BJ (cell line): ENCODE measurements at regions not wholly inside any gene's neighbourhood (a gene's known extent, or its start where the extent isn't known, plus 50 kb on each side); places are given as distances from the start of the nearest gene placed in this dataset.
"Not testable (repeated sequence)": the region's sequence is repeated elsewhere in the genome, so short reads cannot be mapped to it uniquely, and the experiment has no call there.

ENCODE experiments used
- CTCF ChIA-PET: fragments of 350-600 bp; formaldehyde crosslinking; extraction: SDS; loops from one replicate; lab custom pipeline; 2021; ENCODE audit warnings: antibody characterized with exemption, inconsistent platforms; lab: Yijun Ruan, JAX
- POLR2A ChIA-PET: fragments of 300-600 bp; sonication (Branson Sonifier 250); formaldehyde crosslinking; extraction: SDS; loops from one replicate; lab custom pipeline; 2021; ENCODE audit warnings: antibody characterized with exemption; lab: Charles Lee
- DNase-seq: peaks from one replicate; pipeline ENCODE4 v3.0.0-alpha.2; 2011; ENCODE audit warnings: low read depth
- H3K27me3 ChIP-seq: 2 replicates; pipeline ENCODE4 v1.6.0; 2011; ENCODE audit warnings: low read length; ENCODE audit not compliant: control insufficient read depth, insufficient read depth
- H3K36me3 ChIP-seq: 2 replicates; pipeline ENCODE4 v1.5.1; 2011; ENCODE audit warnings: low read length; ENCODE audit not compliant: control insufficient read depth, insufficient read depth
- H3K4me3 ChIP-seq: 2 replicates; pipeline ENCODE4 v1.5.1; 2011; ENCODE audit warnings: low read depth, mild to moderate bottlenecking, control low read depth, low read length
- TF ChIP-seq, protein P1 (sequence below): IDR thresholded peaks from 2 replicates; pipeline ENCODE4 v1.5.1; 2011; ENCODE audit warnings: low read depth, mild to moderate bottlenecking, control low read depth, inconsistent platforms, low read length, moderate library complexity; ENCODE audit not compliant: insufficient read depth

DNA sequence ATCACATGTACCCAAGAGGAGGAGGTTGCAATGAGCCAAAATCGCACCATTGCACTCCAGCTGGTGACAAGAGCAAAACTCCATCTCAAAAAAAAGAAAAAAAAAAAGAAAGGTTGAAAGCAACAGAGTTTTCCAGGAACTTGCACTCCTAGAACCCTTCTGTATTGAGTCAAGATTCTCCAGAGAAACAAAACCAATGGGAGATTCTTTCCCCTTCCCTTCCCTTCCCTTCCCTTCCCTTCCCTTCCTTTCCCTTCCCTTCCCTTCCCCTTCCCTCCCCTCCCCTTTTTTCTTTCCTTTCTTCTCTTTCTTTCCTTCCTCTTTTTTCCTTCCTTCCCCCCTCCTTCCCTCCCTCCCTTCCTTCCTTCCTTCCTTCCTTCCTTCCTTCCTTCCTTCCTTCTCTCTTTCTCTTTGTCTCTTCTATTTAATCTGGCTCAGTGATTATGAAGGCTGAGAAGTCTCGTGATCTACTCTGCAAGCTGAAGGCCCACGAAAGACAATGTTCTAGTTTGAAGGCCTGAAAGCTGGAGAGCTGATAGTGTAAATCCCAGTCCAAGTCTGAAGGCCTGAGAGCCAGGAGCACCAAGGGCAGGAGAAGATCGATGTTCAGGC is 59.6 kb upstream of the CNTLN start:
- DNase-seq = no peak
- H3K27me3 ChIP-seq = no peaks in the 10 kb centered on the region
- H3K36me3 ChIP-seq = no peaks in the 10 kb centered on the region
- no peak overlapping the region for H3K4me3 ChIP-seq
- ChIA-PET POLR2A (no interaction called here), CTCF (interaction anchor here (3.6 kb wide), 1 partner anchor 12 kb away, joined by 17 read pairs; no protein-coding TSS in a partner anchor)
- TF ChIP-seq, protein P1, sequence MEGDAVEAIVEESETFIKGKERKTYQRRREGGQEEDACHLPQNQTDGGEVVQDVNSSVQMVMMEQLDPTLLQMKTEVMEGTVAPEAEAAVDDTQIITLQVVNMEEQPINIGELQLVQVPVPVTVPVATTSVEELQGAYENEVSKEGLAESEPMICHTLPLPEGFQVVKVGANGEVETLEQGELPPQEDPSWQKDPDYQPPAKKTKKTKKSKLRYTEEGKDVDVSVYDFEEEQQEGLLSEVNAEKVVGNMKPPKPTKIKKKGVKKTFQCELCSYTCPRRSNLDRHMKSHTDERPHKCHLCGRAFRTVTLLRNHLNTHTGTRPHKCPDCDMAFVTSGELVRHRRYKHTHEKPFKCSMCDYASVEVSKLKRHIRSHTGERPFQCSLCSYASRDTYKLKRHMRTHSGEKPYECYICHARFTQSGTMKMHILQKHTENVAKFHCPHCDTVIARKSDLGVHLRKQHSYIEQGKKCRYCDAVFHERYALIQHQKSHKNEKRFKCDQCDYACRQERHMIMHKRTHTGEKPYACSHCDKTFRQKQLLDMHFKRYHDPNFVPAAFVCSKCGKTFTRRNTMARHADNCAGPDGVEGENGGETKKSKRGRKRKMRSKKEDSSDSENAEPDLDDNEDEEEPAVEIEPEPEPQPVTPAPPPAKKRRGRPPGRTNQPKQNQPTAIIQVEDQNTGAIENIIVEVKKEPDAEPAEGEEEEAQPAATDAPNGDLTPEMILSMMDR = no peak

DNA sequence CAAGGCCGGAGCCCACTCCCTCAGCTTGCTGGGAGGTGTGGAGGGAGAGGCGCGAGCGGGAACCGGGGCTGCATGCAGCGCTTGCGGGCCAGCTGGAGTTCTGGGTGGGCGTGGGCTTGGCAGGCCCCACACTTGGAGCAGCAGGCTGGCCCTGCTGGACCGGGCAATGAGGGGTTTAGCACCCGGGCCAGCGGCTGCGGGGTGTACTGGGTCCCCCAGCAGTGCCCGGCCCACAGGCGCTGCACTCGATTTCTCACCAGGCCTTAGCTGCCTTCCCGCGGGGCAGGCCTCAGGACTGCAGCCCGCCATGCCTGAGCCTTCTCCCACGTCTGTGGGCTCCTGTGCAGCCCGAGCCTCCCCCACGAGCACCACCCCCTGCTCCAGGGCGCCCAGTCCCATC is 62.3 kb upstream of the CNTLN start:
- H3K27me3 ChIP-seq, POLR2A ChIA-PET, H3K36me3 ChIP-seq, DNase-seq, H3K4me3 ChIP-seq: not testable (repeated sequence)
- CTCF ChIA-PET = interaction anchor here (3.6 kb wide), 1 partner anchor 9 kb away, joined by 17 read pairs; no protein-coding TSS in a partner anchor

DNA sequence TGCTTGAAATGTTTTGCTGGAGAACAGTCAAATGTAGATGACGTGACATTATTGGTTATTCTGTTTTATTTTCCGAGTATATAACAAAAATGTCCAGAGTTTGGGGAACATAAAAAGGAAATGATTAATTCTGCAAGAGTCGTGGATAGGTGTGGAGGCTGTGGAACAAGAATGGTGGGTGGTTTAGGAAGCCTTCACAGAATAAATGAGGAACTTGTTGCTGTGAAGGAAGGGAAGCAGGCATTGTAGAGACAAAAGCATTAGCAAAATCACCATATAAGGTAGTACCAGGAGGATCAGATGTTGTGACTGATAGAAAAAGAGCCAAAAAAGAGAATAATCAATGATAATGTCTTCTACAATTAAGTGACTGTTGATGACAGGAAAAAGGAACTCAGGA is 66.2 kb upstream of the CNTLN start:
- POLR2A ChIA-PET = no interaction called here
- H3K4me3 ChIP-seq = no peak overlapping the region
- TF ChIP-seq, protein P1 = no peak
- CTCF ChIA-PET = no interaction called here
- H3K27me3 ChIP-seq = no peaks in the 10 kb centered on the region
- DNase-seq = no peak
- no peaks in the 10 kb centered on the region for H3K36me3 ChIP-seq

DNA sequence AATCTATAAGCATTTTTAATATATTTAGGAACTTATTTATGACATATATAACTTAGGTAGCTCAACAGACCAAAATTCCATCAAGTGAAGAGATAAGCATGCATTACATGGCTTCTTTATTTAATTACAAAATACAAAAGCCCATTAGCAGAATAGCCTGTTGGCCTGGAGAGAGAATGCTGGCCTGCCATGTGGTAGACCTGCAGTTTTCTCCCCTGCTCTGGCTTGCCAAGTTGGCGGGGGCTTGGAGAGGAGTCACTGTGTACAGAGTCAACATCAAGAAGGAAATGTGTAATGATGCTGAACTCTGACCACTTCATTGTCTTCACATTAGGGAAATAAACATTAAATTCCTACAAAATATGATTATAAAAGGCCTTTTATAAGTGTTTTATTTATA is 69.8 kb upstream of the CNTLN start:
- H3K36me3 ChIP-seq = no peaks in the 10 kb centered on the region
- H3K4me3 ChIP-seq = no peak overlapping the region
- TF ChIP-seq, protein P1 = no peak
- ChIA-PET POLR2A (no interaction called here), CTCF (interaction anchor here (1.0 to 3.8 kb wide), 2 partner anchors 9 to 51 kb away, joined by 3 to 17 read pairs; no protein-coding TSS in a partner anchor)
- DNase-seq = no peak
- H3K27me3 ChIP-seq = no peaks in the 10 kb centered on the region

DNA sequence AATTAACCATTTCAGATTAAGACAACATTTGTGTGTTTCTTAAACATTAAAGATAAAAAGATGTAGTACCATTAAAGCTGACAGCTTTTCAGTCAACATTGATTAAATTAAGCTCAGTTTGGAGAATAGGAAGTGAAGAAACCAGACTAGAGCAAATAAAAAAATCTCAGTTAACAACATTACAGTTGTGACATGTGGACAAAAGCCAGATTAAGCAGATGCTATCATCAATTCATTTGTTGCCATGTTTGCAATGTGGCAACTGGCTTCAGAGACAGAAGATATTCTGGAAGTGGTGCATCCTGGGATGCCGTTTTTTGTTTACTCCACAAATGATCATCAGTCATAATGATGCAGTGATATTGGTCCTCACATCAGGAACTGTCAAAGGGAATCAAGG is 70.3 kb upstream of the CNTLN start:
- ChIA-PET CTCF (interaction anchor here (1.0 to 3.8 kb wide), 3 partner anchors 10 to 52 kb away, joined by 3 to 25 read pairs (median 17); no protein-coding TSS in a partner anchor), POLR2A (no interaction called here)
- Histone ChIP-seq H3K4me3 (no peak overlapping the region), H3K27me3 (no peaks in the 10 kb centered on the region), H3K36me3 (no peaks in the 10 kb centered on the region)
- DNase-seq = no peak
- TF ChIP-seq, protein P1 = no peak

DNA sequence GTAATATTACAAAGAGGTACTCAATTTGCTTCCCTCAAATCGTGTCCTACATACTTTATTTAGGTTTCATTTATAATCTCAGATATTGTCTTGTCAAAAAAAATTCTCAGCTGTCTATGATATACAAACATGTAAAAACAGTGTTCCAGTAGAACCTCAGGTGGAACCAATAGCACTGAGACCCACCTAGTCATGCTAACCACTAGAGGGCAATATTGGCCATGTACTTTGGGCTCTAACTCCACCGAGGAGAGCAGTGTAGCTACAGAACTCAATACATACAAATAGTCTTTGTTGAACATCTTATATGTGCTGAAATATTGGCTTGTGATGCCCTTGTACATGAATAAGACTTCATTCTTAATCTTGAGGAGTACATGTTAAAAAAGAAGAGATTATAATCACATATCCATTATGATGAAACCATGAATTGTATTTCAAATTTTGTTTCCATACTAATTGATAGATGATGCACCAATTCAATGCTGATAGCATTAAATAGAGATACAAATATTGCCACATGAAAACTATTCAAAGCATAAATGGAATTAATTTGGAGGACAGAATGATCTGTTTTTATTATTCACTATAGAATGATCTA is 71.2 kb upstream of the CNTLN start:
- H3K36me3 ChIP-seq = no peaks in the 10 kb centered on the region
- TF ChIP-seq, protein P1 = peak; percentile 83
- no peak for DNase-seq
- H3K4me3 ChIP-seq = no peak overlapping the region
- H3K27me3 ChIP-seq = no peaks in the 10 kb centered on the region
- CTCF ChIA-PET = interaction anchor here (0.7 to 3.8 kb wide), 15 partner anchors 11 to 406 kb away, joined by 3 to 25 read pairs (median 4); no protein-coding TSS in a partner anchor
- POLR2A ChIA-PET = no interaction called here
